GM19035 (cell line): ENCODE measurements at regions not wholly inside any gene's neighbourhood (a gene's known extent, or its start where the extent isn't known, plus 50 kb on each side); places are given as distances from the start of the nearest gene placed in this dataset.

ENCODE experiments used
- ATAC-seq: cut with Tn5 transposase; IDR thresholded peaks from one replicate; pipeline ENCODE4 v1.9.1; 2021; ENCODE audit not compliant: unreplicated experiment

GRCh38 chr4:165716472-165716871, 156.6 kb upstream of the TLL1 start:
- ATAC-seq, result no peak

- ATAC-seq, result no peak
These were observed 154.4 kb upstream of the TLL1 start for GRCh38 chr4:165718660-165719059.

GRCh38 chr4:165720411-165721082, 152.5 kb upstream of the TLL1 start:
- no peak for ATAC-seq

- no peak for ATAC-seq
These were observed 151.2 kb upstream of the TLL1 start for GRCh38 chr4:165721815-165722214.

- no peak for ATAC-seq
These were observed 149.8 kb upstream of the TLL1 start for GRCh38 chr4:165723051-165723795.

- no peak for ATAC-seq
These were observed 148.3 kb upstream of the TLL1 start for GRCh38 chr4:165724786-165725185.

- ATAC-seq, result no peak
These were observed 147.7 kb upstream of the TLL1 start for GRCh38 chr4:165725352-165725751.

GRCh38 chr4:165726831-165727230, 146.2 kb upstream of the TLL1 start:
- no peak for ATAC-seq

GRCh38 chr4:165737309-165737972, 135.6 kb upstream of the TLL1 start:
- no peak for ATAC-seq

- ATAC-seq, result no peak
These were observed 134.5 kb upstream of the TLL1 start for GRCh38 chr4:165738571-165738970.

- no peak for ATAC-seq
These were observed 132.1 kb upstream of the TLL1 start for GRCh38 chr4:165740911-165741310.

GRCh38 chr4:165743422-165743821, 129.6 kb upstream of the TLL1 start:
- no peak for ATAC-seq

GRCh38 chr4:165744370-165744769, 128.7 kb upstream of the TLL1 start:
- ATAC-seq, result no peak

GRCh38 chr4:165748321-165748720, 124.7 kb upstream of the TLL1 start:
- no peak for ATAC-seq

GRCh38 chr4:165751882-165752281, 121.2 kb upstream of the TLL1 start:
- no peak for ATAC-seq

- ATAC-seq, result no peak
These were observed 118.4 kb upstream of the TLL1 start for GRCh38 chr4:165754664-165755063.

GRCh38 chr4:165756836-165757235, 116.2 kb upstream of the TLL1 start:
- ATAC-seq, result no peak

- ATAC-seq, result no peak
These were observed 115.6 kb upstream of the TLL1 start for GRCh38 chr4:165757451-165757850.

- no peak for ATAC-seq
These were observed 115.0 kb upstream of the TLL1 start for GRCh38 chr4:165758086-165758485.

- no peak for ATAC-seq
These were observed 112.9 kb upstream of the TLL1 start for GRCh38 chr4:165760182-165760581.

- ATAC-seq, result no peak
These were observed 111.1 kb upstream of the TLL1 start for GRCh38 chr4:165761963-165762362.

GRCh38 chr4:165763640-165764039, 109.4 kb upstream of the TLL1 start:
- no peak for ATAC-seq
